GM18861 (cell line): ENCODE measurements at regions not wholly inside any gene's neighbourhood (a gene's known extent, or its start where the extent isn't known, plus 50 kb on each side); places are given as distances from the start of the nearest gene placed in this dataset.

Experiments used
- ATAC-seq: cut with Tn5 transposase; IDR thresholded peaks from one replicate; pipeline ENCODE4 v1.9.1; 2021; ENCODE audit not compliant: unreplicated experiment

DNA sequence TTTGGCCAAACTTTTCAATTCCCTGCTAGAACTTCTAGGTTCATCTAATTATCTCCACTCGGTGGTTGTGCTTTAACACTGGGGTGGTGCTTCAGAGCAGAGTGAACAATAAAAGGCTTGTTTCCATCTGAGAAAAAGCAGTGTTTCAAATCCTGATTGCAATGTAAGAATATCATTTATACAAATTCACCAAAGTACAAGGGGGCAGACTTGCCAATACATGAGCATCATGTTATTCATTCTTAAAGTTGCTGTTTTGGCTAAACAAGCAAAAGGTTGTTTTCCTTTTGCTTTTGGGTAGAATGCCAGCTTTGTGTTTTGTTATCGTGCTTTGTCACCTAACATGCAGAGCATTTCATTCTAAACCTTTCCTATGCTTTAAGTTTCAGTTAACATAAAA, 78.5 kb upstream of the UBAC2 start:
- no peak for ATAC-seq

- no peak for ATAC-seq
Measured at GRCh38 chr13:99123101-99124045, 77.3 kb upstream of the UBAC2 start.

- ATAC-seq: no peak
Measured at GRCh38 chr13:99124046-99124400, 76.6 kb upstream of the UBAC2 start.

GRCh38 chr13:99124794-99125316, 75.8 kb upstream of the UBAC2 start:
- ATAC-seq: peak; percentile 81

GRCh38 chr13:99125326-99125915, 75.2 kb upstream of the UBAC2 start:
- no peak for ATAC-seq

- no peak for ATAC-seq
Measured at GRCh38 chr13:99126821-99127220, 73.8 kb upstream of the UBAC2 start.

- ATAC-seq: no peak
Measured at GRCh38 chr13:99129050-99129449, 71.6 kb upstream of the UBAC2 start.

DNA sequence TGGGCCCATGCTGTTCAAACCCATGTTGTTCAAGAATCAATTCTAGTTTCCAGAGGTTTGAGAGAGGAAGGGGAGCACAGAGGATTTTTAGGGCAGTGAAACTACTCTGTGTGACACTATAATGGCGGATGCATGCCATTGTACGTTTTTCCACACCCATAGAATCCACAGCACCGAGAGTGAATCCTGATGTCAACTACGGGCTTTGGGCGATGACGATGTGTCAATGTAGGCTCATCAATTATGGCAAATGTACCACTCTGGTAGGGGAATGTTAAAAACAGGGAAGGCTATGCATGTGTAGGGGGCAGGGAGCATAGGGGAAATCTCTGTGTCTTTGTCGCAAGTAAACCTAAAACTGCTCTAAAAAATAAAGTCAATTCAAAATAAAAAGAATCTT, 70.7 kb upstream of the UBAC2 start:
- ATAC-seq: no peak

- no peak for ATAC-seq
Measured at GRCh38 chr13:99131410-99131809, 69.2 kb upstream of the UBAC2 start.

DNA sequence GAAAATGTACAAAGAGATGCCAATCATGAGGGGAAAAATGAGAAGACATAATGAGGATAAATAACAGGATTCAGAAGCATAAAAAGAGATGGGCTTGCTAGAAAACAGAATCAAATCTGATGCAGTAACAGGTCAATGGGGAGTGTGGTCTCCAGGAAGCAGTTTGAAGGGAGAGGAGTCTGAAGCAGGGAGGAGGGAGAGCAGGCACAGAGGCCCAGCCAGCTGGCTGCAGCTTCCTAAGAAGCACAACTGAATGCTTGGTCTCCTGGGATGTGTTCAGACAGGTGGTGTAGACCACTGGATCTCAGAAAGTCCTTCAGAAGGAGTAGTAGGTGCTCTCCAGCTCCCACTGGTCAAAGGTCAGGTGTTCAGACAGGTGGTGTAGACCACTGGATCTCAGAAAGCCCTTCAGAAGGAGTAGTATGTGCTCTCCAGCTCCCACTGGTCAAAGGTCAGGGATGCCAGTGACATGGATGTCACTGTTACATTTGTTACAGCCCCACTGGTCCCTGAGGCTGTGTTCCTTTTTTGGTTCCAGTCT, 68.3 kb upstream of the UBAC2 start:
- ATAC-seq: no peak

DNA sequence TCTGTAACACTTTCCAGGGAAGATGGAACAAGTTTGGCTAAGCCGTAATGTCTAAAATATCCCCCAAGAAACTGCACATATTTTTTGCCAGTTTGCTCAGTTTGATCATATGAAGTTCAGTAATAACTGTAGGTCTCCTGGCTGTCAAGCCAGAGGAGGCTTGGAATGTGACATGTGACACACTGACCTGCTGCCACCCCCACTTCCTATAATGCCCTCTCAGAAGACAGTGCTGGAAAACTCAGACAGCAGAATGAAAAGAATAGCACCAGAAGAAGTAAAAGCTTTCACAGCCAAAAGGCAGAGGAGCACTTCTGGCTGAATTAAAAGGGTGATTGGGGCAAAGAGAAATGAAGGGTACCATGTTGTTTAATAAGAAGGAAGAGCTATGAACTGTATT, 67.4 kb upstream of the UBAC2 start:
- no peak for ATAC-seq

DNA sequence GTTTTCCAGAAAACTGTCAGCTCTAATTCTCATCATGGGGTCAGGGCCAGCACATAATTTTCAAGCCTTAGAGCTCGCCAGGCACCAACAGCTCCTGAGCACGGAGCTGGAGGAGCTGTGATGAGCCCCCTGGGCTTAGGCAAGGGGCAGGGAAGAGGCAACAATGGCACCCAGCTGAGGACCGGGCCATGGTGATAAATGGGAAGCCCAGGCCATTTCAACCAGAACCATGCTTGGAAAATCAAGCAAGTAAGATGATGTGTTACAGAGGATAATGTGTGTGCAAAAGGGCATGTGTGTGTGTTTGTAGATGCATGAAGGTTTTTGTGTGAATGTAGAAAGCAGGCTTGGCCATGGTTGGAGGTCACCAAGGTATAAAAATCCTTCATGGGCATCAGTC, 66.8 kb upstream of the UBAC2 start:
- ATAC-seq: no peak

DNA sequence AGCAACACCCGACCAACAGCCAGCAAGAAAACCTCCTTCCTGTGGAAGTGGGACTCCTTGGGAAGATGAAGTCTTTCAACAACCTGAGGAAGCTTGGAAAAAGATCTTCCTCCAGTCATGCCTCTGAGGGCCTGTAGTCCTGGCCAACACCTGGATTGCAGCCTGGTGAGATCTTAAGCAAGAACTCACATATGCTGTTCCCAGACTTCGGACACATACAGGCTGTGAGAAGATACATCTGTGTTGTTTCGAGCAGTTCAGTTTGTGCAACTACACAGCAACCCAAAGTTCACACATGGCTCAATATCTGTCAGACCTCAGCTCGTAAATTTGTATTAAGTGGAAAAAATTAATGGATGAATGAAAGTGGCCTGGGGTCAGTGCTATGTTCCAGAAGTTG, 65.1 kb upstream of the UBAC2 start:
- ATAC-seq: no peak

DNA sequence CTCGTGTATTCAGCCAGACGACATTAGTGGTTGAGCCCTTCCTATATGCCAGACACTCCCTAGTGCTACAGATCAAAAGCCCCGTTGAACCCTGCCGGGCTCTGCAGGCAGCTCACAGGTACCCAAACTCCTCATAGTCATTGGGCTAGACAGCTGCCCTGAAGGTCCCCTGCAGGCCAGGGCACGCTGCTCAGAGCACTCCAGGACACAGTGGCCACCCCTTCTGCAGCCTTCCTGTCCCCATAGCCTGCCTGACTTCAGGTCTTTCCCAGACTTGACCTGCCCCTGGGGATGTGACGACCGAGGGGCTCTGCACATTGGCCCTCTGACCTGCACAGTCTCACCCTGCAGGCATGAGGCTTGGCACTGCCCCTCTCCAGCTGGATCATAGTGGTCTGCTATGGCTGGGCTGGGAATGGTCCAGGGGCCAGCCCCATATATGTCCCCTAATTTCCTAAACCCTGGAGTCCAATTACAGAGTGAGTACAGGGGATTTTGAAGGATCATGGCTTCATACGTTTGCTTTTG, 64.2 kb upstream of the UBAC2 start:
- ATAC-seq: no peak

- no peak for ATAC-seq
Measured at GRCh38 chr13:99140831-99141230, 59.8 kb upstream of the UBAC2 start.

GRCh38 chr13:99143904-99144303, 56.8 kb upstream of the UBAC2 start:
- ATAC-seq: no peak

- peak; percentile 84 for ATAC-seq
Measured at GRCh38 chr13:99144306-99144705, 56.3 kb upstream of the UBAC2 start.

DNA sequence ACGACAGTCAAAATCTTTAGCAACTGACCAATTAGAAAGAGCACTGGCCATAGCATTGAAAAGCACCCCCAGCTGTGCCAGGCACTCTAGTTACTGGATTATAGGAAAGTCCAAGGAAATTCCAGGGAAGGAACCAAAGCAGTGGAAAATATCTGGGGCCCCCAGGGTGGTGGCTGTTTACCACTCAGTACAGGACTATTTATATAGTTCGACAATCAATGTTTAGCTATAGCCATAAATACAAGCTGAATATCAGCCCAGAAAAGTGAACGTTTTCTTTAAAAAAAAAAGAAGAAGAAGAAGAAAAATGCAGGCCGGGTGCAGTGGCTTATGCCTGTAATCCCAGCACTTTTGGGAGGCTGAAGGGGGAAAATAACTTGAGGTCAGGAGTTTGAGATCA, 55.2 kb upstream of the UBAC2 start:
- no peak for ATAC-seq

GRCh38 chr13:99150575-99151361, 49.9 kb upstream of the UBAC2 start:
- ATAC-seq: no peak
